22Rv1 (cell line): ENCODE measurements at regions not wholly inside any gene's neighbourhood (a gene's known extent, or its start where the extent isn't known, plus 50 kb on each side); places are given as distances from the start of the nearest gene placed in this dataset.
A peak's percentile ranks its signal among the peaks of the same experiment; 100 is the strongest.

Source experiments
- H3K27ac ChIP-seq: fragments of 450-650 bp; 2 replicates; pipeline ENCODE4 v1.5.1; 2017
- CTCF ChIP-seq: fragments of 450-650 bp; IDR thresholded peaks from 2 replicates; pipeline ENCODE4 v1.5.1; 2017; ENCODE audit warnings: mild to moderate bottlenecking
- ZFX ChIP-seq: fragments of 450-650 bp; IDR thresholded peaks from 2 replicates; pipeline ENCODE4 v1.6.1; 2017; ENCODE audit warnings: antibody characterized with exemption, borderline replicate concordance

DNA sequence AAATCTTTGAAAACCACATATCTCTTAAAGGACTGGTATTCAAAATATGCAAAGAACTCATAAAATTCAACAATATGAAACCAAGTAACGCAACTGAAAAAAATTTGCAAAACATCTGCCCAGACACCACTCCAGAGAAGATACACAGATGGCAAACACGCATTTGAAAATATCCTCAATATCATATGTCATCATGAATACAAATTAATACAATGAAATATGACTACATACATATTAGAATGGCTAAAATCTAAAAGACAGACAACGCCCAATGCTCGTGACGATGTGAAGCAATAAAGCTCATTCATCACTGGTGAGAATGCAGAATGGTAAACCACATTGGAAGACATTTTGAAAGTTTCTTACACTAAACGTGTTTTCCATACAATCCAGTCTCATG is 770.1 kb upstream of the CELF2 start:
- TF ChIP-seq CTCF (no peak), ZFX (no peak)
- no peak overlapping the region for H3K27ac ChIP-seq

GRCh38 chr10:10256860-10257259 is 760.8 kb upstream of the CELF2 start:
- H3K27ac ChIP-seq = no peak overlapping the region
- TF ChIP-seq CTCF = no peak
- no peak for TF ChIP-seq ZFX

- no peak overlapping the region for H3K27ac ChIP-seq
- TF ChIP-seq CTCF = peak; percentile 12; the same call in 1 of the 2 replicates
- no peak for TF ChIP-seq ZFX
Observed at GRCh38 chr10:10259013-10259412, 758.7 kb upstream of the CELF2 start.

DNA sequence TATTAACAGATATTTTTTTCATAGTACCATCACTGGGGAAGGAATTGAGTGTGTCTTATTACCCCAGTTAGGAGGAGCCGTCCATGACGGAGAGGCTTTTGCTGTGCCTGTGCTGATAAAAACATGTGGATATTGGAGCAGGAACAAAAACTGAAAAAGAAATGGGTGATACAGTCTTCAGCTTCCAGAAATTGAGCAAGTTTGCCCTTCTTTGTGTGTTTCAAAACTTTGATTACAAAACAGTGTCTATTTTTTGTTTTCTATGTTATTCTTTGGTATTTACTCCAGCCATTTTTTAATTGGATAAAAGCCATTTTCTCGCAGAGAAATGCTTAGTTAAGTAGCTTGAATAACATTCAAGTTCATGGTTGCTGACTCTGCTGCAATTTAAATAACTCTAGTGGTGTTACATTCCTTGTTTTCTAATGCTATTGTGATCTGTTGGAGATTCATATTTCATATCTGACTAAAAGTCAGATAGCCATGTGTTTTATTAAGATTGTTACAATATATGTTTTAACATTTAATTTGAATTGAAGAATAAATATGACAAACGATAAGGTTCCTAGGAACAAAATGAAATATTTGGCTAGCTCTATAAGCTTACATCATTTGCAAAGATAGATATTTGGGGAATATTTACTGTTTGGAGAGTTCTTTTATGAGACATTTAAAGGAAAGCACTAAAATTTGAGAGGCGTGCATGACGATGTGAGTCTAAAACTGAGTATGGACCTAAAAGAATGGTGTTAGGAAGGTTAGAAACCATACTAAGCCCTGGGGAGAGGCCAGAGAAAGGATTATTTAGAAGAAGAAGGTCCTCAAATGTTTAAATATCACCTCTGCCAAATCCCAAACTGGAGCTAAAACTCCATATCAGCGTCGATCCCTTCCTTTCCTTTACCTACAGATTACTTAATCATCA is 747.3 kb upstream of the CELF2 start:
- no peak for TF ChIP-seq ZFX
- TF ChIP-seq CTCF = no peak
- no peak overlapping the region for H3K27ac ChIP-seq

GRCh38 chr10:10271639-10272192 is 746.0 kb upstream of the CELF2 start:
- H3K27ac ChIP-seq = no peak overlapping the region
- TF ChIP-seq ZFX = no peak
- no peak for TF ChIP-seq CTCF

- no peak overlapping the region for H3K27ac ChIP-seq
- no peak for TF ChIP-seq ZFX
- TF ChIP-seq CTCF = no peak
Observed at GRCh38 chr10:10273661-10274060, 744.0 kb upstream of the CELF2 start.

GRCh38 chr10:10279906-10280305 is 737.8 kb upstream of the CELF2 start:
- H3K27ac ChIP-seq = no peak overlapping the region
- no peak for TF ChIP-seq ZFX
- TF ChIP-seq CTCF = no peak
